GM21390 (cell line): ENCODE measurements at regions not wholly inside any gene's neighbourhood (a gene's known extent, or its start where the extent isn't known, plus 50 kb on each side); places are given as distances from the start of the nearest gene placed in this dataset.

ENCODE experiments used
- ATAC-seq: cut with Tn5 transposase; IDR thresholded peaks from one replicate; pipeline ENCODE4 v1.9.1; 2021; ENCODE audit not compliant: unreplicated experiment

GRCh38 chr5:160905285-160905684 lies 53.3 kb upstream of the ATP10B start:
- no peak for ATAC-seq

DNA sequence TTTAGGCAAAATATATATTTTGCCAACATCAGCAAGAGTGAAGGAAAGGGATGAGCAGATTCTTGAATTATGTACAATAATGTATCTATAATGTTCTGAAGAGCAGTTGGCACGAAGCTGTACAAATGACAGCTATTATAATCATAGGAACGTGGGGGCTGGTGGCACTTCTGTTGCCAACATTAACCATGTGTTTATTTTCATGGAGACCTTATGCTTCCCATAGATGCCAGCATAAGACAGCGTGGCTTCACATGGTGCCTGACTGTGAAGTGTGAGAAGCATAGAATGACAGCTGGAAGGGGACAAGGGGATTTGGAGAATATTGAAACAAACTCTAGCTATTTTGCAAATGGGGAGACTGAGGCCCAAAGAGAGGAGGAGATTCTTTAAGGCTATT lies 52.6 kb upstream of the ATP10B start:
- no peak for ATAC-seq

GRCh38 chr5:160903551-160903950 lies 51.5 kb upstream of the ATP10B start:
- ATAC-seq, result no peak

DNA sequence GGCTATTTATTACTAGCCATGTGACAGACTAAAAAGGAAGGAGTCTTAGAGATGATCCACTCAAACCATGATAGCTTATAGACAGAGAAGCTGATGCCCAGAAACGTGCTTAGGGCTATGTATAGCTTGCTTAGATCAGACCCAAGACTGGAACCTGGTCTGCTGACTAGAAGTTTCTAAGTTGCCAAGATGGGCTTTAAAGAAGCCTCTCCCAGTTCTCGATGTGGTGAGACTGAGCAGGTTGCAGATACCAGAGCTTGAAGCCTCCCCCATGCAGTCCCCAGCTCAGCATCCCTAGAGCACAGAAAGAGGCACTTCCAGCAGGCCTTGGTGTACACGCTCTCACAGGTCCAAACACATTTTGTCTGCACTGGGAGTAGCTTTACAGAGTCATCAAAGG lies 51.1 kb upstream of the ATP10B start:
- ATAC-seq, result no peak
